Parathyroid adenoma (tissue), 2 donors: ENCODE measurements at regions not wholly inside any gene's neighbourhood (a gene's known extent, or its start where the extent isn't known, plus 50 kb on each side); places are given as distances from the start of the nearest gene placed in this dataset.

Experiments
- H2AFZ ChIP-seq: fragments of 300-600 bp; sonication (generic); one replicate; pipeline ENCODE4 v1.7.0; 2017; ENCODE audit warnings: antibody characterized with exemption, mild to moderate bottlenecking
- H3K27ac ChIP-seq: fragments of 300-600 bp; sonication (generic); one replicate; pipeline ENCODE4 v1.7.0; 2017
- H3K27me3 ChIP-seq: fragments of 300-600 bp; sonication (generic); one replicate; pipeline ENCODE4 v1.7.0; 2017; ENCODE audit warnings: low read length; ENCODE audit not compliant: control insufficient read depth, insufficient read depth
- H3K36me3 ChIP-seq: fragments of 300-600 bp; sonication (generic); one replicate; pipeline ENCODE4 v1.7.0; 2017; ENCODE audit warnings: low read length; ENCODE audit not compliant: control insufficient read depth, insufficient read depth
- H3K4me1 ChIP-seq: fragments of 300-600 bp; sonication (generic); one replicate; pipeline ENCODE4 v1.7.0; 2017; ENCODE audit warnings: control low read depth
- H3K4me2 ChIP-seq: fragments of 300-600 bp; sonication (generic); one replicate; pipeline ENCODE4 v1.7.0; 2017; ENCODE audit warnings: low read length
- H3K4me3 ChIP-seq: fragments of 300-600 bp; sonication (generic); one replicate; pipeline ENCODE4 v1.7.0; 2017; ENCODE audit warnings: low read depth, low read length
- H3K79me2 ChIP-seq: fragments of 300-600 bp; sonication (generic); one replicate; pipeline ENCODE4 v1.7.0; 2017; ENCODE audit warnings: control low read depth
- H3K9ac ChIP-seq: fragments of 300-600 bp; sonication (generic); one replicate; pipeline ENCODE4 v1.7.0; 2017; ENCODE audit warnings: mild to moderate bottlenecking
- H3K9me3 ChIP-seq: fragments of 300-600 bp; sonication (generic); one replicate; pipeline ENCODE4 v1.7.0; 2017; ENCODE audit warnings: low read length; ENCODE audit not compliant: control insufficient read depth
- TF ChIP-seq, protein P1 (sequence below): fragments of 300-600 bp; sonication (generic); IDR thresholded peaks from one replicate; pipeline ENCODE4 v1.7.0; 2017; ENCODE audit warnings: antibody characterized with exemption, mild to moderate bottlenecking
- donor health status: primary hyperparathyroidism.

- no peak overlapping the region for H3K4me3 ChIP-seq
- no peaks in the 10 kb centered on the region for H3K27me3 ChIP-seq
- H3K4me1 ChIP-seq: no peaks in the 10 kb centered on the region
- no peak overlapping the region for H3K9ac ChIP-seq
- no peak overlapping the region for H3K27ac ChIP-seq
- no peak overlapping the region for H2AFZ ChIP-seq
- H3K4me2 ChIP-seq: no peak overlapping the region
- TF ChIP-seq, protein P1, sequence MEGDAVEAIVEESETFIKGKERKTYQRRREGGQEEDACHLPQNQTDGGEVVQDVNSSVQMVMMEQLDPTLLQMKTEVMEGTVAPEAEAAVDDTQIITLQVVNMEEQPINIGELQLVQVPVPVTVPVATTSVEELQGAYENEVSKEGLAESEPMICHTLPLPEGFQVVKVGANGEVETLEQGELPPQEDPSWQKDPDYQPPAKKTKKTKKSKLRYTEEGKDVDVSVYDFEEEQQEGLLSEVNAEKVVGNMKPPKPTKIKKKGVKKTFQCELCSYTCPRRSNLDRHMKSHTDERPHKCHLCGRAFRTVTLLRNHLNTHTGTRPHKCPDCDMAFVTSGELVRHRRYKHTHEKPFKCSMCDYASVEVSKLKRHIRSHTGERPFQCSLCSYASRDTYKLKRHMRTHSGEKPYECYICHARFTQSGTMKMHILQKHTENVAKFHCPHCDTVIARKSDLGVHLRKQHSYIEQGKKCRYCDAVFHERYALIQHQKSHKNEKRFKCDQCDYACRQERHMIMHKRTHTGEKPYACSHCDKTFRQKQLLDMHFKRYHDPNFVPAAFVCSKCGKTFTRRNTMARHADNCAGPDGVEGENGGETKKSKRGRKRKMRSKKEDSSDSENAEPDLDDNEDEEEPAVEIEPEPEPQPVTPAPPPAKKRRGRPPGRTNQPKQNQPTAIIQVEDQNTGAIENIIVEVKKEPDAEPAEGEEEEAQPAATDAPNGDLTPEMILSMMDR: no peak
- H3K36me3 ChIP-seq: no peaks in the 10 kb centered on the region
- H3K79me2 ChIP-seq: no peaks in the 10 kb centered on the region
- no peaks in the 10 kb centered on the region for H3K9me3 ChIP-seq
Measured at GRCh38 chr4:111466811-111467604, 678.2 kb upstream of the FAM241A start.

DNA sequence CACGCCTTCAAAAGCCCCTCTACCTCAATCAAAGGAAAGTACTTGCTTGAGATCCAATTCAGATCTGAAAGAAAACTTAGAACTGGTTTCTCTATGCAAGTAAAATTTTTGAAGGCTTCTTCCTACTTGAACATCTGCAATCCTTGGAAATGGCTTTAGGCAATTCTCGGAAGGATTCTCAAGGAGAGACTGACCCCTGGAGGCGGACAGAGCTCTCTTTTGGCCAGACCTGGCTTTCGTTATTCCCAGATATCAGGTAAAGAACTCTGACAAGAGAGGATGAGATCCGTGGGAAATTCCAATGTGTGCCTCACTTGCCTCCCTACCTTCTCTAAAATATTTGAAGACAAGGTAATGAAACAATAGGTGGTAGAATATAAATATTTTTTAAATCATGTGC lies 670.3 kb upstream of the FAM241A start:
- TF ChIP-seq, protein P1: no peak
- Histone ChIP-seq H3K36me3 (no peaks in the 10 kb centered on the region), H3K4me3 (no peak overlapping the region), H3K9me3 (no peaks in the 10 kb centered on the region), H3K27me3 (no peaks in the 10 kb centered on the region), H3K27ac (no peak overlapping the region), H2AFZ (no peak overlapping the region), H3K9ac (no peak overlapping the region), H3K79me2 (no peaks in the 10 kb centered on the region), H3K4me2 (no peak overlapping the region), H3K4me1 (no peaks in the 10 kb centered on the region)

GRCh38 chr4:111475666-111476065 lies 669.6 kb upstream of the FAM241A start:
- Histone ChIP-seq H3K9ac (no peak overlapping the region), H3K36me3 (no peaks in the 10 kb centered on the region), H3K9me3 (no peaks in the 10 kb centered on the region), H3K4me3 (no peak overlapping the region), H3K79me2 (no peaks in the 10 kb centered on the region), H3K4me1 (no peaks in the 10 kb centered on the region), H3K4me2 (no peak overlapping the region), H3K27ac (no peak overlapping the region), H3K27me3 (no peaks in the 10 kb centered on the region), H2AFZ (no peak overlapping the region)
- TF ChIP-seq, protein P1: no peak

GRCh38 chr4:111480510-111480909 lies 664.7 kb upstream of the FAM241A start:
- no peaks in the 10 kb centered on the region for H3K27me3 ChIP-seq
- H3K4me3 ChIP-seq: no peak overlapping the region
- TF ChIP-seq, protein P1: no peak

More at GRCh38 chr4:111480510-111480909, 664.7 kb upstream of the FAM241A start:
- no peaks in the 10 kb centered on the region for H3K9me3 ChIP-seq
- no peaks in the 10 kb centered on the region for H3K79me2 ChIP-seq
- H3K4me1 ChIP-seq: no peaks in the 10 kb centered on the region
- H3K4me2 ChIP-seq: no peak overlapping the region
- H2AFZ ChIP-seq: no peak overlapping the region
- H3K9ac ChIP-seq: no peak overlapping the region
- no peaks in the 10 kb centered on the region for H3K36me3 ChIP-seq
- H3K27ac ChIP-seq: no peak overlapping the region
